ENCODE measurements at regions not wholly inside any gene's neighbourhood (a gene's known extent, or its start where the extent isn't known, plus 50 kb on each side); places are given as distances from the start of the nearest gene placed in this dataset.

GRCh38 chr12:23333938-23334337 lies 615.5 kb downstream of the SOX5 start:
- H3K4me3 ChIP-seq (ENCODE audit: low read depth, low read length), result no peak overlapping the region
- no peak for DNase-seq (ENCODE audit: low read depth)
- TF ChIP-seq CTCF (IDR thresholded peaks at IDR 0.05; ENCODE audit: insufficient read depth, low read depth, low read length), result no peak

- TF ChIP-seq CTCF (IDR thresholded peaks at IDR 0.05; ENCODE audit: insufficient read depth, low read depth, low read length), result no peak
- no peak overlapping the region for H3K4me3 ChIP-seq (ENCODE audit: low read depth, low read length)
- DNase-seq (ENCODE audit: low read depth), result no peak
These were observed 613.9 kb downstream of the SOX5 start for GRCh38 chr12:23335593-23335992.

- TF ChIP-seq CTCF (IDR thresholded peaks at IDR 0.05; ENCODE audit: insufficient read depth, low read depth, low read length), result no peak
- H3K4me3 ChIP-seq (ENCODE audit: low read depth, low read length), result no peak overlapping the region
- no peak for DNase-seq (ENCODE audit: low read depth)
These were observed 612.3 kb downstream of the SOX5 start for GRCh38 chr12:23337213-23337612.

GRCh38 chr12:23340351-23340750 lies 609.1 kb downstream of the SOX5 start:
- DNase-seq (ENCODE audit: low read depth), result no peak
- no peak overlapping the region for H3K4me3 ChIP-seq (ENCODE audit: low read depth, low read length)
- no peak for TF ChIP-seq CTCF (IDR thresholded peaks at IDR 0.05; ENCODE audit: insufficient read depth, low read depth, low read length)

GRCh38 chr12:23342407-23342806 lies 607.1 kb downstream of the SOX5 start:
- H3K4me3 ChIP-seq (ENCODE audit: low read depth, low read length), result no peak overlapping the region
- TF ChIP-seq CTCF (IDR thresholded peaks at IDR 0.05; ENCODE audit: insufficient read depth, low read depth, low read length), result no peak
- no peak for DNase-seq (ENCODE audit: low read depth)

- H3K4me3 ChIP-seq (ENCODE audit: low read depth, low read length), result no peak overlapping the region
- no peak for DNase-seq (ENCODE audit: low read depth)
- TF ChIP-seq CTCF (IDR thresholded peaks at IDR 0.05; ENCODE audit: insufficient read depth, low read depth, low read length), result no peak
These were observed 599.9 kb downstream of the SOX5 start for GRCh38 chr12:23349564-23349963.

- no peak overlapping the region for H3K4me3 ChIP-seq (ENCODE audit: low read depth, low read length)
- no peak for DNase-seq (ENCODE audit: low read depth)
- TF ChIP-seq CTCF (IDR thresholded peaks at IDR 0.05; ENCODE audit: insufficient read depth, low read depth, low read length), result no peak
These were observed 598.7 kb downstream of the SOX5 start for GRCh38 chr12:23350808-23351207.

All from fibroblast of villous mesenchyme (primary cell).